ENCODE measurements at regions not wholly inside any gene's neighbourhood (a gene's known extent, or its start where the extent isn't known, plus 50 kb on each side); places are given as distances from the start of the nearest gene placed in this dataset.

GRCh38 chr9:107639426-107639825, 149.9 kb upstream of the KLF4 start:
- Mint-ChIP-seq H3K27ac (ENCODE audit: unreplicated experiment) (no peak overlapping the region), H3K4me3 (peak overlapping the region; percentile 82), H3K27me3 (ENCODE audit: low read depth) (peaks cover 18% of the 10 kb centered on the region), H3K9me3 (no peaks in the 10 kb centered on the region), H3K36me3 (ENCODE audit: low read depth) (no peaks in the 10 kb centered on the region), H3K4me1 (peaks cover 46% of the 10 kb centered on the region)
- no peak for DNase-seq (ENCODE audit: low read depth, low spot score)
- TF ChIP-seq, protein P1, sequence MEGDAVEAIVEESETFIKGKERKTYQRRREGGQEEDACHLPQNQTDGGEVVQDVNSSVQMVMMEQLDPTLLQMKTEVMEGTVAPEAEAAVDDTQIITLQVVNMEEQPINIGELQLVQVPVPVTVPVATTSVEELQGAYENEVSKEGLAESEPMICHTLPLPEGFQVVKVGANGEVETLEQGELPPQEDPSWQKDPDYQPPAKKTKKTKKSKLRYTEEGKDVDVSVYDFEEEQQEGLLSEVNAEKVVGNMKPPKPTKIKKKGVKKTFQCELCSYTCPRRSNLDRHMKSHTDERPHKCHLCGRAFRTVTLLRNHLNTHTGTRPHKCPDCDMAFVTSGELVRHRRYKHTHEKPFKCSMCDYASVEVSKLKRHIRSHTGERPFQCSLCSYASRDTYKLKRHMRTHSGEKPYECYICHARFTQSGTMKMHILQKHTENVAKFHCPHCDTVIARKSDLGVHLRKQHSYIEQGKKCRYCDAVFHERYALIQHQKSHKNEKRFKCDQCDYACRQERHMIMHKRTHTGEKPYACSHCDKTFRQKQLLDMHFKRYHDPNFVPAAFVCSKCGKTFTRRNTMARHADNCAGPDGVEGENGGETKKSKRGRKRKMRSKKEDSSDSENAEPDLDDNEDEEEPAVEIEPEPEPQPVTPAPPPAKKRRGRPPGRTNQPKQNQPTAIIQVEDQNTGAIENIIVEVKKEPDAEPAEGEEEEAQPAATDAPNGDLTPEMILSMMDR (conservative IDR thresholded peaks at IDR 0.05), result no peak

DNA sequence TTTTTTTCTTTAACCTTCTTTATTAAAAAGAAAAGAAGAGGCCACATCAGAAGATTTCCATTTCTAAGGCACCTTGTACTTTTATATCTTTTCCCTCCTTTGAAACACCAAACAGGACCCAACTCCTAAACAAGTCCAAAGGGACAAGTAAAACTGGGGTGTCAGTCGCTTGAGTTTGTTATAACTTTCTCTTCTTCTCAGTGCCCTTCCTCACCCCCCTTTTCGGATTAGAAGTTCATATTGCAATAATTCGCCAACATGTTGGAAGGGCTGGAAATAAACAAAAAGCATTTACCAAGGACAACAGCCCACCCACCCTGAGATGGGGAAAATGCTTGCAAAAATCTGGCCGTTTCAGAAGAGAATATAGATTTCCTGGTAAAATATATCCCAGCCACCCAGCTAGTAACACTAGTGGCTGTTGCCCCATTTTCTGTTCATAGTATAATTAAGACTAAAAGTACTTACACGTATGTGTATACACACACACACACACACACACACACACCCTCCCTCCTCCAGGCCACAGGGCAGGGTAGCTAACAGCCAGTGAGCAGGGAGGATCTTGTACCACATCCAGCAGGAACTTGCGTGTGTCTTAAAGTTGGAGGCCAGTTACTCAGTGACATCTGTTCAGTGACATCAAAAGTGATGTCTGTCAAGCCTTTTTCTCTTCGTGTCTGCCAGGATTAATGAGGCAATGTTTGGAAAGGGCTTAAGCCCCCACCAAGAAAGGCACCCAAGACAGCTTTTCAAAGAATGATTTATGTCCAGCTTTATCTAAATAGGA, 149.1 kb upstream of the KLF4 start:
- Mint-ChIP-seq H3K4me3 (peak overlapping the region; percentile 82), H3K4me1 (peaks cover 50% of the 10 kb centered on the region), H3K9me3 (no peaks in the 10 kb centered on the region), H3K27ac (ENCODE audit: unreplicated experiment) (peak overlapping the region; percentile 93), H3K27me3 (ENCODE audit: low read depth) (peaks cover 18% of the 10 kb centered on the region), H3K36me3 (ENCODE audit: low read depth) (no peaks in the 10 kb centered on the region)
- TF ChIP-seq, protein P1 (conservative IDR thresholded peaks at IDR 0.05), result no peak
- DNase-seq (ENCODE audit: low read depth, low spot score), result no peak

- TF ChIP-seq, protein P1 (conservative IDR thresholded peaks at IDR 0.05), result no peak
- peaks cover 18% of the 10 kb centered on the region for H3K27me3 Mint-ChIP-seq (ENCODE audit: low read depth)
- DNase-seq (ENCODE audit: low read depth, low spot score), result peak; percentile 51
- H3K36me3 Mint-ChIP-seq (ENCODE audit: low read depth), result no peaks in the 10 kb centered on the region
- H3K4me1 Mint-ChIP-seq, result peaks cover 56% of the 10 kb centered on the region
- peak overlapping the region; percentile 82 for H3K4me3 Mint-ChIP-seq
- peak overlapping the region; percentile 93 for H3K27ac Mint-ChIP-seq (ENCODE audit: unreplicated experiment)
- H3K9me3 Mint-ChIP-seq, result no peaks in the 10 kb centered on the region
These were observed 148.2 kb upstream of the KLF4 start for GRCh38 chr9:107637421-107638420.

- peaks cover 60% of the 10 kb centered on the region for H3K4me1 Mint-ChIP-seq
- peaks cover 18% of the 10 kb centered on the region for H3K27me3 Mint-ChIP-seq (ENCODE audit: low read depth)
- H3K9me3 Mint-ChIP-seq, result no peaks in the 10 kb centered on the region
- peak overlapping the region; percentile 36 for H3K4me3 Mint-ChIP-seq
- no peak overlapping the region for H3K27ac Mint-ChIP-seq (ENCODE audit: unreplicated experiment)
- no peaks in the 10 kb centered on the region for H3K36me3 Mint-ChIP-seq (ENCODE audit: low read depth)
- TF ChIP-seq, protein P1 (conservative IDR thresholded peaks at IDR 0.05), result no peak
- no peak for DNase-seq (ENCODE audit: low read depth, low spot score)
These were observed 147.2 kb upstream of the KLF4 start for GRCh38 chr9:107636571-107637381.

DNA sequence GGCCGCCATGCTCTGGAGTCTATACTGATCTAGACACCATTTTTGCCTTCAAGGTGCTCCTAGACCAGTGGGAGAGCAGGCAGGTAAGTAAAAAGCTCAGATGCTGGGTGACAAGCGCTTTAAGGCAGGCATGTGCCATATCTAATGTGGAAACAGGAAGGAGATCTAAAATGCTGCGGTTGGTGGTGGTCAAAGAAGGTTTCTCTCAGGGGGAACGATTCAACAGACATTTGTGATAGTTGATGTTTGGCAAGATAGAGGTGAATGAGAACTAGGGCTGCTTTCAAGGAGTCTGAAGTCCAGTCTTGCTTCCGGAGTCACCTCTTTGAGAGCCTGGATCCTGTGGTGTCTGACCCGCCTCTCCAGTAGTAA, 146.2 kb upstream of the KLF4 start:
- TF ChIP-seq, protein P1 (conservative IDR thresholded peaks at IDR 0.05), result no peak
- no peaks in the 10 kb centered on the region for H3K36me3 Mint-ChIP-seq (ENCODE audit: low read depth)
- no peak for DNase-seq (ENCODE audit: low read depth, low spot score)
- H3K4me3 Mint-ChIP-seq, result peak overlapping the region; percentile 44
- H3K27me3 Mint-ChIP-seq (ENCODE audit: low read depth), result peaks cover 18% of the 10 kb centered on the region
- H3K27ac Mint-ChIP-seq (ENCODE audit: unreplicated experiment), result peak overlapping the region; percentile 84
- peaks cover 60% of the 10 kb centered on the region for H3K4me1 Mint-ChIP-seq
- H3K9me3 Mint-ChIP-seq, result no peaks in the 10 kb centered on the region

Data from neural crest cell (in vitro differentiated cells).